Body of pancreas (tissue), 4 donors: ENCODE measurements at regions not wholly inside any gene's neighbourhood (a gene's known extent, or its start where the extent isn't known, plus 50 kb on each side); places are given as distances from the start of the nearest gene placed in this dataset.

Source experiments
- POLR2A ChIP-seq, 3 donors: fragments of 450-650 bp; IDR thresholded peaks; one replicate each; pipeline ENCODE4 v1.6.1; 2016; ENCODE audit warnings: antibody characterized with exemption in 3 of 3, mild to moderate bottlenecking in 2 of 3
- TF ChIP-seq, protein P1 (sequence below), 7 experiments: fragments of 450-650 bp in 4 of 7; fragments of 200-600 bp in 3 of 7; sonication (generic) in 3 of 7; IDR thresholded peaks; one replicate each; pipeline ENCODE4 v1.5.1; 2016 to 2019; ENCODE audit warnings: antibody characterized with exemption in 7 of 7

- TF ChIP-seq, protein P1, sequence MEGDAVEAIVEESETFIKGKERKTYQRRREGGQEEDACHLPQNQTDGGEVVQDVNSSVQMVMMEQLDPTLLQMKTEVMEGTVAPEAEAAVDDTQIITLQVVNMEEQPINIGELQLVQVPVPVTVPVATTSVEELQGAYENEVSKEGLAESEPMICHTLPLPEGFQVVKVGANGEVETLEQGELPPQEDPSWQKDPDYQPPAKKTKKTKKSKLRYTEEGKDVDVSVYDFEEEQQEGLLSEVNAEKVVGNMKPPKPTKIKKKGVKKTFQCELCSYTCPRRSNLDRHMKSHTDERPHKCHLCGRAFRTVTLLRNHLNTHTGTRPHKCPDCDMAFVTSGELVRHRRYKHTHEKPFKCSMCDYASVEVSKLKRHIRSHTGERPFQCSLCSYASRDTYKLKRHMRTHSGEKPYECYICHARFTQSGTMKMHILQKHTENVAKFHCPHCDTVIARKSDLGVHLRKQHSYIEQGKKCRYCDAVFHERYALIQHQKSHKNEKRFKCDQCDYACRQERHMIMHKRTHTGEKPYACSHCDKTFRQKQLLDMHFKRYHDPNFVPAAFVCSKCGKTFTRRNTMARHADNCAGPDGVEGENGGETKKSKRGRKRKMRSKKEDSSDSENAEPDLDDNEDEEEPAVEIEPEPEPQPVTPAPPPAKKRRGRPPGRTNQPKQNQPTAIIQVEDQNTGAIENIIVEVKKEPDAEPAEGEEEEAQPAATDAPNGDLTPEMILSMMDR (IDR thresholded peaks at IDR 0.05), result no peak
- no peak for TF ChIP-seq POLR2A (IDR thresholded peaks at IDR 0.05)
Observed at GRCh38 chr3:170660139-170660538, 74.3 kb upstream of the SLC7A14 start.
